ENCODE measurements at regions not wholly inside any gene's neighbourhood (a gene's known extent, or its start where the extent isn't known, plus 50 kb on each side); places are given as distances from the start of the nearest gene placed in this dataset.
A peak's percentile ranks its signal among the peaks of the same experiment; 100 is the strongest.

- DNase-seq = peak in 2 of 3 donors; percentile 19 to 59
These were observed 118.8 kb upstream of the ADAMTS19 start for GRCh38 chr5:129341306-129341705.

- DNase-seq = peak in 1 of 3 donors; percentile 27
These were observed 117.3 kb upstream of the ADAMTS19 start for GRCh38 chr5:129342796-129343195.

- no peak for DNase-seq
These were observed 114.7 kb upstream of the ADAMTS19 start for GRCh38 chr5:129345213-129345924.

GRCh38 chr5:129356846-129357245 lies 103.3 kb upstream of the ADAMTS19 start:
- no peak for DNase-seq

GRCh38 chr5:129358069-129358468 lies 102.0 kb upstream of the ADAMTS19 start:
- no peak for DNase-seq

GRCh38 chr5:129359450-129359849 lies 100.6 kb upstream of the ADAMTS19 start:
- DNase-seq = no peak

- DNase-seq = no peak
These were observed 98.6 kb upstream of the ADAMTS19 start for GRCh38 chr5:129361441-129362025.

- peak in 2 of 3 donors; percentile 37 to 56 for DNase-seq
These were observed 97.6 kb upstream of the ADAMTS19 start for GRCh38 chr5:129362456-129362855.

GRCh38 chr5:129363991-129364390 lies 96.1 kb upstream of the ADAMTS19 start:
- no peak for DNase-seq

- no peak for DNase-seq
These were observed 92.2 kb upstream of the ADAMTS19 start for GRCh38 chr5:129367883-129368282.

- no peak for DNase-seq
These were observed 88.1 kb upstream of the ADAMTS19 start for GRCh38 chr5:129372025-129372424.

GRCh38 chr5:129377504-129377903 lies 82.6 kb upstream of the ADAMTS19 start:
- DNase-seq = no peak

- no peak for DNase-seq
These were observed 81.1 kb upstream of the ADAMTS19 start for GRCh38 chr5:129378961-129379360.

GRCh38 chr5:129379406-129379805 lies 80.7 kb upstream of the ADAMTS19 start:
- DNase-seq = no peak

GRCh38 chr5:129382921-129383672 lies 77.0 kb upstream of the ADAMTS19 start:
- peak in 1 of 3 donors; percentile 14 for DNase-seq

- DNase-seq = no peak
These were observed 75.9 kb upstream of the ADAMTS19 start for GRCh38 chr5:129384193-129384592.

- DNase-seq = no peak
These were observed 75.4 kb upstream of the ADAMTS19 start for GRCh38 chr5:129384736-129385135.

GRCh38 chr5:129387944-129388343 lies 72.2 kb upstream of the ADAMTS19 start:
- no peak for DNase-seq

GRCh38 chr5:129392681-129393080 lies 67.4 kb upstream of the ADAMTS19 start:
- no peak for DNase-seq

- DNase-seq = no peak
These were observed 64.9 kb upstream of the ADAMTS19 start for GRCh38 chr5:129395247-129395646.

- DNase-seq = no peak
These were observed 61.9 kb upstream of the ADAMTS19 start for GRCh38 chr5:129398026-129398678.

GRCh38 chr5:129399069-129399468 lies 61.0 kb upstream of the ADAMTS19 start:
- no peak for DNase-seq
